IMR-90 (cell line): ENCODE measurements at regions not wholly inside any gene's neighbourhood (a gene's known extent, or its start where the extent isn't known, plus 50 kb on each side); places are given as distances from the start of the nearest gene placed in this dataset.

Experiments
- BHLHE40 ChIP-seq: fragments of 150-350 bp; IDR thresholded peaks from 2 replicates; pipeline ENCODE4 v1.6.1; 2016; ENCODE audit warnings: mild to moderate bottlenecking, low read depth, low read length
- MXI1 ChIP-seq: IDR thresholded peaks from 2 replicates; pipeline ENCODE4 v1.6.1; 2012; ENCODE audit warnings: low read depth, mild to moderate bottlenecking, low read length, moderate library complexity, borderline replicate concordance
- POLR2A ChIP-seq: IDR thresholded peaks from 2 replicates; pipeline ENCODE4 v1.6.1; 2012; ENCODE audit warnings: mild to moderate bottlenecking, low read depth, low read length
- TF ChIP-seq, protein P1 (sequence below): conservative IDR thresholded peaks from 2 replicates; pipeline ENCODE4 v1.5.1; 2012; ENCODE audit warnings: mild to moderate bottlenecking, low read depth, low read length, improper control_type of control experiment

DNA sequence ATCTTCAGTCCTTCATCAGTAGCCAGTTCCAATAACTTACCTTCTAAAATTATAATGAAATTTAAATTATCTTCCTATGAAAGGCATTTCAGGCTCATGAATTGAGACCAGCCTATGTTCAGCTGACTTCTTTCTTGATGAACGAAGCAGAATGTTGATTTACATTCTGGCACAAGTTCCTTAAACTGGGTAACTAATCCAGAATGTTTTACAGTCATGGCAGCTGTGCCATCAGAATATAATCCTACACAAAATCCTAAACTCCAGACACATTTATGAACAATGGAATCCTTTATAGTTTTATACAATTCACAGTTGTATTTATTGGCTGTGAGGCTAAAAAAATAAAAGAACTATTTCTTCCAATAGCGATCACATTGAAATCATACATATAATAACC is 97.3 kb upstream of the CPM start:
- no peak for TF ChIP-seq POLR2A
- TF ChIP-seq MXI1, result no peak
- TF ChIP-seq, protein P1, sequence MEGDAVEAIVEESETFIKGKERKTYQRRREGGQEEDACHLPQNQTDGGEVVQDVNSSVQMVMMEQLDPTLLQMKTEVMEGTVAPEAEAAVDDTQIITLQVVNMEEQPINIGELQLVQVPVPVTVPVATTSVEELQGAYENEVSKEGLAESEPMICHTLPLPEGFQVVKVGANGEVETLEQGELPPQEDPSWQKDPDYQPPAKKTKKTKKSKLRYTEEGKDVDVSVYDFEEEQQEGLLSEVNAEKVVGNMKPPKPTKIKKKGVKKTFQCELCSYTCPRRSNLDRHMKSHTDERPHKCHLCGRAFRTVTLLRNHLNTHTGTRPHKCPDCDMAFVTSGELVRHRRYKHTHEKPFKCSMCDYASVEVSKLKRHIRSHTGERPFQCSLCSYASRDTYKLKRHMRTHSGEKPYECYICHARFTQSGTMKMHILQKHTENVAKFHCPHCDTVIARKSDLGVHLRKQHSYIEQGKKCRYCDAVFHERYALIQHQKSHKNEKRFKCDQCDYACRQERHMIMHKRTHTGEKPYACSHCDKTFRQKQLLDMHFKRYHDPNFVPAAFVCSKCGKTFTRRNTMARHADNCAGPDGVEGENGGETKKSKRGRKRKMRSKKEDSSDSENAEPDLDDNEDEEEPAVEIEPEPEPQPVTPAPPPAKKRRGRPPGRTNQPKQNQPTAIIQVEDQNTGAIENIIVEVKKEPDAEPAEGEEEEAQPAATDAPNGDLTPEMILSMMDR, result no peak
- TF ChIP-seq BHLHE40, result no peak
